ENCODE measurements at regions not wholly inside any gene's neighbourhood (a gene's known extent, or its start where the extent isn't known, plus 50 kb on each side); places are given as distances from the start of the nearest gene placed in this dataset.

- H3K18ac ChIP-seq (ENCODE audit: extremely low read depth, low read length): no peak overlapping the region
- H4K5ac ChIP-seq (ENCODE audit: insufficient read length, low read depth, low read length): no peak overlapping the region
- H3K14ac ChIP-seq (ENCODE audit: insufficient read length): no peak overlapping the region
- H2BK120ac ChIP-seq (replicated peaks; ENCODE audit: low read depth, low read length): no peak overlapping the region
- no peak overlapping the region for H2AFZ ChIP-seq (ENCODE audit: low read length)
- H3K9ac ChIP-seq (replicated peaks in 1 of 4; ENCODE audit: extremely low read depth in 1 of 4, low read depth in 3 of 4, low read length in 3 of 4): no peak overlapping the region
- no peak overlapping the region for H2BK20ac ChIP-seq (ENCODE audit: low read length)
- no peak overlapping the region for H4K8ac ChIP-seq (ENCODE audit: extremely low read depth, insufficient read depth, low read length)
- H2BK12ac ChIP-seq (ENCODE audit: low read depth, low read length): no peak overlapping the region
- no peaks in the 10 kb centered on the region for H3K36me3 ChIP-seq (ENCODE audit: control insufficient read depth in 2 of 4, insufficient read depth in 4 of 4, low read length in 3 of 4)
- POLR2A ChIA-PET (ENCODE audit: partially characterized antibody): no interaction called here
- no peak overlapping the region for H4K91ac ChIP-seq (replicated peaks; ENCODE audit: insufficient read length, low read length)
- FAIRE-seq (no peak), DNase-seq (ENCODE audit: low read depth in 1 of 2, low spot score in 2 of 2) (no peak)
- H2BK5ac ChIP-seq (ENCODE audit: low read depth, low read length): no peak overlapping the region
- CTCF ChIA-PET (ENCODE audit: partially characterized antibody): no interaction called here
- no peak overlapping the region for H3K27ac ChIP-seq (ENCODE audit: low read depth, low read length)
- TF ChIP-seq NANOG (IDR thresholded peaks at IDR 0.05; ENCODE audit: insufficient read depth, low read depth, low read length, poor library complexity, severe bottlenecking) (no peak), ASH2L (IDR thresholded peaks at IDR 0.05; ENCODE audit: low read length) (no peak), FOSL1 (IDR thresholded peaks at IDR 0.05; ENCODE audit: insufficient read depth, low read depth, low read length) (no peak), TAF7 (optimal IDR thresholded peaks at IDR 0.05; ENCODE audit: borderline replicate concordance, low read depth, low read length) (no peak), EP300 (IDR thresholded peaks at IDR 0.05; ENCODE audit: borderline replicate concordance in 1 of 2, low read depth in 2 of 2, low read length in 2 of 2) (no peak), CBX5 (IDR thresholded peaks at IDR 0.05; ENCODE audit: low read depth, low read length) (no peak), RFX5 (IDR thresholded peaks at IDR 0.05; ENCODE audit: borderline replicate concordance, low read depth, low read length) (no peak)
- H3K23ac ChIP-seq (ENCODE audit: insufficient read length): no peak overlapping the region
- H3K4ac ChIP-seq (replicated peaks; ENCODE audit: insufficient read length, low read depth, low read length): no peak overlapping the region
- H3K4me1 ChIP-seq (replicated peaks in 1 of 4; ENCODE audit: control insufficient read depth in 3 of 4, insufficient read depth in 4 of 4, low read length in 3 of 4): 0 out of 7 replicates have a peak, but pooled peaks cover 0 to 4% (median 0%) of the 10 kb centered on the region in 4 experiments
- 87% methylated on average over 6 of the region's 6 CpGs; no CpG with 5 or more reads in 1 of the 2 experiments for WGBS, 2 experiments (ENCODE audit: extremely low coverage in 1 of 2, insufficient coverage in 1 of 2, insufficient read length in 1 of 2, insufficient replicate concordance in 2 of 2, low coverage in 1 of 2, low lambda C conversion rate in 2 of 2, missing lambda C conversion rate in 1 of 2)
- H3K23me2 ChIP-seq (ENCODE audit: low read depth, low read length): no peaks in the 10 kb centered on the region
- H3K79me2 ChIP-seq (ENCODE audit: control insufficient read depth in 1 of 2, insufficient read depth in 2 of 2, low read length in 2 of 2): no peaks in the 10 kb centered on the region
- H3K9me3 ChIP-seq (ENCODE audit: insufficient read depth in 2 of 2, low read depth in 1 of 2, low read length in 1 of 2): no peaks in the 10 kb centered on the region
- no peaks in the 10 kb centered on the region for H4K20me1 ChIP-seq (replicated peaks in 1 of 2; ENCODE audit: control insufficient read depth in 1 of 2, insufficient read depth in 2 of 2, low read length in 2 of 2)
- no peaks in the 10 kb centered on the region; a peak in 1 of 7 replicates for H3K27me3 ChIP-seq (replicated peaks in 1 of 4; ENCODE audit: control insufficient read depth in 3 of 4, extremely low read depth in 1 of 4, insufficient read depth in 3 of 4, low read length in 3 of 4)
- H3K56ac ChIP-seq (replicated peaks; ENCODE audit: insufficient read length, low read depth, low read length): no peak overlapping the region
- no peaks in the 10 kb centered on the region for H3K79me1 ChIP-seq (ENCODE audit: low read depth, low read length)
- H3K4me2 ChIP-seq (ENCODE audit: insufficient read depth in 1 of 2, low read depth in 2 of 2, low read length in 2 of 2): no peak overlapping the region
- H2AK5ac ChIP-seq (ENCODE audit: low read depth, low read length): no peak overlapping the region
- no peak overlapping the region for H3K4me3 ChIP-seq (ENCODE audit: extremely low read depth in 1 of 4, insufficient read depth in 2 of 4, low read depth in 3 of 4, low read length in 4 of 4)
- no peak overlapping the region for H2BK15ac ChIP-seq (ENCODE audit: low read length)
Observed at GRCh38 chr15:48040166-48040817, 80.5 kb upstream of the SLC24A5 start.
